Upper lobe of left lung (tissue), 4 donors: ENCODE measurements at regions not wholly inside any gene's neighbourhood (a gene's known extent, or its start where the extent isn't known, plus 50 kb on each side); places are given as distances from the start of the nearest gene placed in this dataset.

Source experiments
- POLR2A ChIP-seq, 4 donors: fragments of 450-650 bp; IDR thresholded peaks; one replicate each; pipeline ENCODE4 v1.5.1; 2016 to 2017; ENCODE audit warnings: antibody characterized with exemption in 4 of 4, mild to moderate bottlenecking in 2 of 4
- POLR2AphosphoS5 ChIP-seq, 2 donors: sonication (generic); formaldehyde crosslinking; IDR thresholded peaks; one replicate each; pipeline ENCODE4 v1.5.1; 2017; ENCODE audit warnings: antibody characterized with exemption in 2 of 2
- TF ChIP-seq, protein P1 (sequence below), 6 experiments: fragments of 450-650 bp in 4 of 6; fragments of 200-600 bp in 2 of 6; sonication (generic) in 2 of 6; IDR thresholded peaks; one replicate each; pipeline ENCODE4 v1.5.1; 2016 to 2019; ENCODE audit warnings: antibody characterized with exemption in 6 of 6

- TF ChIP-seq, protein P1, sequence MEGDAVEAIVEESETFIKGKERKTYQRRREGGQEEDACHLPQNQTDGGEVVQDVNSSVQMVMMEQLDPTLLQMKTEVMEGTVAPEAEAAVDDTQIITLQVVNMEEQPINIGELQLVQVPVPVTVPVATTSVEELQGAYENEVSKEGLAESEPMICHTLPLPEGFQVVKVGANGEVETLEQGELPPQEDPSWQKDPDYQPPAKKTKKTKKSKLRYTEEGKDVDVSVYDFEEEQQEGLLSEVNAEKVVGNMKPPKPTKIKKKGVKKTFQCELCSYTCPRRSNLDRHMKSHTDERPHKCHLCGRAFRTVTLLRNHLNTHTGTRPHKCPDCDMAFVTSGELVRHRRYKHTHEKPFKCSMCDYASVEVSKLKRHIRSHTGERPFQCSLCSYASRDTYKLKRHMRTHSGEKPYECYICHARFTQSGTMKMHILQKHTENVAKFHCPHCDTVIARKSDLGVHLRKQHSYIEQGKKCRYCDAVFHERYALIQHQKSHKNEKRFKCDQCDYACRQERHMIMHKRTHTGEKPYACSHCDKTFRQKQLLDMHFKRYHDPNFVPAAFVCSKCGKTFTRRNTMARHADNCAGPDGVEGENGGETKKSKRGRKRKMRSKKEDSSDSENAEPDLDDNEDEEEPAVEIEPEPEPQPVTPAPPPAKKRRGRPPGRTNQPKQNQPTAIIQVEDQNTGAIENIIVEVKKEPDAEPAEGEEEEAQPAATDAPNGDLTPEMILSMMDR (IDR thresholded peaks at IDR 0.05) = no peak
- TF ChIP-seq POLR2A (IDR thresholded peaks at IDR 0.05) (no peak), POLR2AphosphoS5 (IDR thresholded peaks at IDR 0.05) (no peak)
Measured at GRCh38 chr16:79762217-79762616, 161.7 kb upstream of the MAF start.
